Activated CD4-positive, alpha-beta T cell treated with anti-CD3 and anti-CD28 coated beads, Interleukin-2, amount 10 ng/mL, durations not matched to agents 24 days and 14 days (primary cell): ENCODE measurements at regions not wholly inside any gene's neighbourhood (a gene's known extent, or its start where the extent isn't known, plus 50 kb on each side); places are given as distances from the start of the nearest gene placed in this dataset.
"Not testable (repeated sequence)": the region's sequence is repeated elsewhere in the genome, so short reads cannot be mapped to it uniquely, and the experiment has no call there.

ENCODE experiments used
- DNase-seq: peaks from one replicate; pipeline ENCODE4 v3.0.0; 2022
- H3K27ac Mint-ChIP-seq: one replicate; pipeline ENCODE4 v1.8.0; 2022; ENCODE audit warnings: mild to moderate bottlenecking, mixed read lengths
- H3K27me3 Mint-ChIP-seq: one replicate; pipeline ENCODE4 v1.8.0; 2022; ENCODE audit warnings: mixed read lengths
- H3K36me3 Mint-ChIP-seq: one replicate; pipeline ENCODE4 v1.8.0; 2022; ENCODE audit warnings: low read depth, mild to moderate bottlenecking, mixed read lengths
- H3K4me1 Mint-ChIP-seq: one replicate; pipeline ENCODE4 v1.8.0; 2021; ENCODE audit warnings: mixed read lengths
- H3K4me3 Mint-ChIP-seq: one replicate; pipeline ENCODE4 v1.8.0; 2022; ENCODE audit warnings: mild to moderate bottlenecking, moderate library complexity, mixed read lengths
- H3K9me3 Mint-ChIP-seq: one replicate; pipeline ENCODE4 v1.8.0; 2021; ENCODE audit warnings: mixed read lengths
- intact Hi-C: fragments of 100-400 bp; cut with micrococcal nuclease; formaldehyde crosslinking; loops from one replicate; pipeline ENCODE4 v1.15.1; 2023

- intact Hi-C loops: no loop called here
- Mint-ChIP-seq H3K36me3 (no peaks in the 10 kb centered on the region), H3K27me3 (no peaks in the 10 kb centered on the region), H3K4me3 (no peak overlapping the region), H3K27ac (no peak overlapping the region), H3K9me3 (no peaks in the 10 kb centered on the region), H3K4me1 (no peaks in the 10 kb centered on the region)
- DNase-seq: no peak
Measured at GRCh38 chr13:80881034-80881433, 540.1 kb upstream of the SPRY2 start.

GRCh38 chr13:80877944-80878241 is 537.0 kb upstream of the SPRY2 start:
- Mint-ChIP-seq H3K27me3 (no peaks in the 10 kb centered on the region), H3K36me3 (no peaks in the 10 kb centered on the region), H3K4me3 (no peak overlapping the region), H3K9me3 (no peaks in the 10 kb centered on the region), H3K27ac (no peak overlapping the region), H3K4me1 (no peaks in the 10 kb centered on the region)
- no peak for DNase-seq
- intact Hi-C loops: no loop called here

DNA sequence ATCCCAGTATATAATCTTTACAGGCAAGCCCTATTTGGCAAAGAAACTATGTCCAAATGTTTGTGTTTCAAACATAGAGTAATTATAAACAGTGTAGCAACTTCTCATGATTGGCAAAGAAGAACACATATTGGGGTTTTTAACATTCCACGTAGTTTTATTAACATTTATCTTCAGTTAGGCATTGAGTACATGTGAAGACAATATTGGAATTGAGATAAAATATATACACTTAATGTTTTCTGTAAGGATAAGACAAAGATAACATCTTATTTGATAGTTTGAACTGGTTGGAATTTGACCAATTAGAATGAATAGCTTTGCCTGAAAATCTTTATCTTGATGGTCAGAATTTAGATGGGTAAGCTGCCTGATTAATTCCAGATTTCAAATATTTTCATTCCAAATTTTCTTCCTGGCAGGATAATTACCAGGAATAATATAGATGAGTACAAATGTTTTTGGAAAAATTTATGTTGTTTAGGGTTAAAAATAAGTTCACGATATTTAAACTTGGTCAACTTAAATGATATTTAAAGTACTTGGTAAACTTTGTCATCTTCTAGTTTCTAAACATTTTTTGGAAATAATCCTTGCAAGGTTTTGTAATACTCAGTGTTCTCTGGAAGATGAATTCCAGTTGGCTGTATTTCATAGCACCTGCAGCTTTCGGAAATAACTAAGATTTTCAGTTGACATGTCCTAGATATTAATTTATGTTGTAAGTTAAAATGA is 536.5 kb upstream of the SPRY2 start:
- Mint-ChIP-seq H3K27me3 (no peaks in the 10 kb centered on the region), H3K36me3 (no peaks in the 10 kb centered on the region), H3K4me3 (no peak overlapping the region), H3K4me1 (no peaks in the 10 kb centered on the region), H3K9me3 (no peaks in the 10 kb centered on the region), H3K27ac (no peak overlapping the region)
- intact Hi-C loops: no loop called here
- no peak for DNase-seq

GRCh38 chr13:80873589-80873988 is 532.7 kb upstream of the SPRY2 start:
- H3K4me1 Mint-ChIP-seq: no peaks in the 10 kb centered on the region
- H3K36me3 Mint-ChIP-seq: no peaks in the 10 kb centered on the region
- intact Hi-C loops: no loop called here
- no peak overlapping the region for H3K4me3 Mint-ChIP-seq
- no peaks in the 10 kb centered on the region for H3K9me3 Mint-ChIP-seq
- no peak overlapping the region for H3K27ac Mint-ChIP-seq
- no peak for DNase-seq
- H3K27me3 Mint-ChIP-seq: no peaks in the 10 kb centered on the region

DNA sequence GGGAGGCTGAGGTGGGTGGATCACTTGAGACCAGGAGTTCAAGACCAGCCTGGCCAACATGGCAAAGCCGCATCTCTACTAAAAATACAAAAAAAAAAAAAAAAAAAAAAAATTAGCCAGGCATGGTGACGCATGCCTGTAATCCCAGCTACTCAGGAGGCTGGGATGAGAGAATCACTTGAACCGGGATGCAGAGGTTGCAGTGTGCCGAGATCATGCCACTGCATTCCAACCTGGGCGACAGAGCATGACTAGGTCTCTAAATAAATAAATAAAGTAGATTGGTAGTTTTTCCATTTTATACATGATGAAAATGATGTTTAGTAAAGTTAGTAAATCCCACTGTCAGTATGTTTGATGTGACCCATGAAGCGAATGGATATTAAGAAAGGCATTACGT is 531.0 kb upstream of the SPRY2 start:
- H3K4me1 Mint-ChIP-seq, DNase-seq, H3K36me3 Mint-ChIP-seq, H3K9me3 Mint-ChIP-seq, H3K27ac Mint-ChIP-seq, H3K4me3 Mint-ChIP-seq, intact Hi-C loops, H3K27me3 Mint-ChIP-seq: not testable (repeated sequence)

- no peaks in the 10 kb centered on the region for H3K9me3 Mint-ChIP-seq
- H3K36me3 Mint-ChIP-seq: no peaks in the 10 kb centered on the region
- H3K27me3 Mint-ChIP-seq: no peaks in the 10 kb centered on the region
- intact Hi-C loops: no loop called here
- H3K27ac Mint-ChIP-seq: no peak overlapping the region
- no peak for DNase-seq
- no peaks in the 10 kb centered on the region for H3K4me1 Mint-ChIP-seq
- no peak overlapping the region for H3K4me3 Mint-ChIP-seq
Measured at GRCh38 chr13:80871481-80871880, 530.6 kb upstream of the SPRY2 start.

DNA sequence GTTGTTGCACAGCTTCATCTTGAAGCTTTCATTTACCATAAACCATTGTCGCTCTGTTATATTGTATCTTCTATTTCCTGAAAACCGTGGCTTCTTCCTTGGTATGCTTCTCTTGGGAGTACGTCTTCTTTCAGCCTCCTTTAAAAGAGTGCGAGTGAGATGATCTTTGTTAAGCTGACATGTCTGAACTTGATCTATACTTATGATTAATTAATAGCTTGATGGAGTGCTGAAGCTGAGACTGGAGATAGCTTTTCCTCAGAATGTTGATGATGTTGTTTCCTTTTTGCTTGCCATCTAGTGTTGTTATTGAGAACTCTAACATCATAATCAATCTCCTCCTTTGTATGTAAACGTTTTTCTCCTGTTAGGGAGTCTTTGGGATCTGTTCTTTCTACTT is 529.3 kb upstream of the SPRY2 start:
- Mint-ChIP-seq H3K27me3 (no peaks in the 10 kb centered on the region), H3K9me3 (no peaks in the 10 kb centered on the region), H3K36me3 (no peaks in the 10 kb centered on the region), H3K27ac (no peak overlapping the region), H3K4me3 (no peak overlapping the region), H3K4me1 (no peaks in the 10 kb centered on the region)
- no peak for DNase-seq
- intact Hi-C loops: no loop called here

DNA sequence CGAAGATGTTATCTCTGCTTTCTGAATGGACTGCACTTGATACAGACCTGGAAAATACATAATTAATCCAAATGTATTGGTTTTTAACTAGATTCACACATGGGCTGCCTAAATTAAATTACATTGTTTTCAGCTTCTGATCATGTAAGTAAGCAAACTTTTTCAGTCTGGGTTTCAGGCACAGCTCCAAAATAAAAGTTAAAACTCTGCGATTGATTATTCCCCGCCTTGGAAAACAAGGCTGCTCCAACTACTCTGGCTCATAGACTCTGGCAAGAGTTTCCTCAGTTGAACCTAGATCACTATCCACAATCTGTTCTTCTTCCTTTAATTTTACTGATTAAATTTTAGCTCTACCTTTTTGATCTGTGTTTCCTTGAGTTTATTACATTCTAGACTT is 526.0 kb upstream of the SPRY2 start:
- no peak for DNase-seq
- intact Hi-C loops: no loop called here
- H3K36me3 Mint-ChIP-seq: no peaks in the 10 kb centered on the region
- no peaks in the 10 kb centered on the region for H3K4me1 Mint-ChIP-seq
- no peaks in the 10 kb centered on the region for H3K27me3 Mint-ChIP-seq
- H3K27ac Mint-ChIP-seq: no peak overlapping the region
- H3K4me3 Mint-ChIP-seq: no peak overlapping the region
- H3K9me3 Mint-ChIP-seq: no peaks in the 10 kb centered on the region

GRCh38 chr13:80865329-80865728 is 524.4 kb upstream of the SPRY2 start:
- intact Hi-C loops: no loop called here
- Mint-ChIP-seq H3K36me3 (no peaks in the 10 kb centered on the region), H3K9me3 (no peaks in the 10 kb centered on the region), H3K27me3 (no peaks in the 10 kb centered on the region), H3K27ac (no peak overlapping the region), H3K4me1 (no peaks in the 10 kb centered on the region), H3K4me3 (no peak overlapping the region)
- no peak for DNase-seq

- H3K4me1 Mint-ChIP-seq: no peaks in the 10 kb centered on the region
Measured at GRCh38 chr13:80862456-80862855, 521.5 kb upstream of the SPRY2 start.

DNA sequence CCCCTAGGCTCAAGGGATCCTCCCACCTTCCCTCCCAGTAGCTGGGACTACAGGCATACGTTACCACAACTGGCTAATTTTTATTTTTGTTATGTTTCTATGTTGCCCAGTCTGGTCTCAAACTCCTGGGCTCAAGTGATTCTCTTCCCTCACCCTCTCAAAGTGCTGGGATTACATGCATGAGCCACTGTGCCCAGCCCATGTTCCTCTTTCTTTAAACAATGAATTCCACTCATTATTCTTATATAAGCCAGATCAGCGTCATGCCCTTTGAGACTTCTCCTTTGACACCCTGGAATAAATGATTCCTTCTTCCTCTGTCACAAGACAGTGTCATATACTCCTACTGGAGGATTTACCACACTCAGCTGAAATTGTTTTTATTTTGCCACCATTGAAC is 519.9 kb upstream of the SPRY2 start:
- intact Hi-C loops: no loop called here
- Mint-ChIP-seq H3K27ac (no peak overlapping the region), H3K4me3 (no peak overlapping the region), H3K4me1 (no peaks in the 10 kb centered on the region), H3K27me3 (no peaks in the 10 kb centered on the region), H3K9me3 (no peaks in the 10 kb centered on the region), H3K36me3 (no peaks in the 10 kb centered on the region)
- no peak for DNase-seq

More at GRCh38 chr13:80862456-80862855, 521.5 kb upstream of the SPRY2 start:
- no peaks in the 10 kb centered on the region for H3K36me3 Mint-ChIP-seq
- H3K27ac Mint-ChIP-seq: no peak overlapping the region
- intact Hi-C loops: no loop called here
- H3K4me3 Mint-ChIP-seq: no peak overlapping the region
- H3K9me3 Mint-ChIP-seq: no peaks in the 10 kb centered on the region
- DNase-seq: no peak
- no peaks in the 10 kb centered on the region for H3K27me3 Mint-ChIP-seq

- Mint-ChIP-seq H3K27me3 (no peaks in the 10 kb centered on the region), H3K27ac (no peak overlapping the region), H3K4me3 (no peak overlapping the region), H3K36me3 (no peaks in the 10 kb centered on the region), H3K4me1 (no peaks in the 10 kb centered on the region), H3K9me3 (no peaks in the 10 kb centered on the region)
- DNase-seq: no peak
- intact Hi-C loops: no loop called here
Measured at GRCh38 chr13:80858131-80858530, 517.2 kb upstream of the SPRY2 start.

GRCh38 chr13:80857321-80857720 is 516.4 kb upstream of the SPRY2 start:
- no peak for DNase-seq
- H3K4me1 Mint-ChIP-seq: no peaks in the 10 kb centered on the region
- H3K27me3 Mint-ChIP-seq: no peaks in the 10 kb centered on the region
- H3K4me3 Mint-ChIP-seq: no peak overlapping the region
- H3K9me3 Mint-ChIP-seq: no peaks in the 10 kb centered on the region
- no peaks in the 10 kb centered on the region for H3K36me3 Mint-ChIP-seq
- intact Hi-C loops: no loop called here
- no peak overlapping the region for H3K27ac Mint-ChIP-seq

GRCh38 chr13:80850771-80851170 is 509.8 kb upstream of the SPRY2 start:
- Mint-ChIP-seq H3K4me1 (no peaks in the 10 kb centered on the region), H3K27ac (no peak overlapping the region), H3K36me3 (no peaks in the 10 kb centered on the region), H3K27me3 (no peaks in the 10 kb centered on the region), H3K9me3 (no peaks in the 10 kb centered on the region), H3K4me3 (no peak overlapping the region)
- intact Hi-C loops: no loop called here
- DNase-seq: no peak

- no peaks in the 10 kb centered on the region for H3K4me1 Mint-ChIP-seq
- H3K4me3 Mint-ChIP-seq: no peak overlapping the region
- intact Hi-C loops: no loop called here
- DNase-seq: no peak
- H3K36me3 Mint-ChIP-seq: no peaks in the 10 kb centered on the region
- H3K9me3 Mint-ChIP-seq: no peaks in the 10 kb centered on the region
- H3K27me3 Mint-ChIP-seq: no peaks in the 10 kb centered on the region
- H3K27ac Mint-ChIP-seq: no peak overlapping the region
Measured at GRCh38 chr13:80844164-80844563, 503.2 kb upstream of the SPRY2 start.
